GM12891 (cell line): ENCODE measurements at regions not wholly inside any gene's neighbourhood (a gene's known extent, or its start where the extent isn't known, plus 50 kb on each side); places are given as distances from the start of the nearest gene placed in this dataset.

Source experiments
- POLR2A ChIP-seq: IDR thresholded peaks from 2 replicates; pipeline ENCODE4 v1.6.1; 2011; ENCODE audit warnings: low read depth, low read length, control low read depth
- POLR2AphosphoS5 ChIP-seq: IDR thresholded peaks from 2 replicates; pipeline ENCODE4 v1.6.1; 2011; ENCODE audit warnings: low read depth, low read length, control low read depth

- TF ChIP-seq POLR2AphosphoS5: no peak
- TF ChIP-seq POLR2A: no peak
Measured at GRCh38 chr10:33115738-33116719, 158.0 kb upstream of the ITGB1 start.
